ENCODE measurements at regions not wholly inside any gene's neighbourhood (a gene's known extent, or its start where the extent isn't known, plus 50 kb on each side); places are given as distances from the start of the nearest gene placed in this dataset.

- TF ChIP-seq, protein P1, sequence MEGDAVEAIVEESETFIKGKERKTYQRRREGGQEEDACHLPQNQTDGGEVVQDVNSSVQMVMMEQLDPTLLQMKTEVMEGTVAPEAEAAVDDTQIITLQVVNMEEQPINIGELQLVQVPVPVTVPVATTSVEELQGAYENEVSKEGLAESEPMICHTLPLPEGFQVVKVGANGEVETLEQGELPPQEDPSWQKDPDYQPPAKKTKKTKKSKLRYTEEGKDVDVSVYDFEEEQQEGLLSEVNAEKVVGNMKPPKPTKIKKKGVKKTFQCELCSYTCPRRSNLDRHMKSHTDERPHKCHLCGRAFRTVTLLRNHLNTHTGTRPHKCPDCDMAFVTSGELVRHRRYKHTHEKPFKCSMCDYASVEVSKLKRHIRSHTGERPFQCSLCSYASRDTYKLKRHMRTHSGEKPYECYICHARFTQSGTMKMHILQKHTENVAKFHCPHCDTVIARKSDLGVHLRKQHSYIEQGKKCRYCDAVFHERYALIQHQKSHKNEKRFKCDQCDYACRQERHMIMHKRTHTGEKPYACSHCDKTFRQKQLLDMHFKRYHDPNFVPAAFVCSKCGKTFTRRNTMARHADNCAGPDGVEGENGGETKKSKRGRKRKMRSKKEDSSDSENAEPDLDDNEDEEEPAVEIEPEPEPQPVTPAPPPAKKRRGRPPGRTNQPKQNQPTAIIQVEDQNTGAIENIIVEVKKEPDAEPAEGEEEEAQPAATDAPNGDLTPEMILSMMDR (conservative IDR thresholded peaks at IDR 0.05; ENCODE audit: low read length): no peak
- TF ChIP-seq EZH2phosphoT487 (IDR thresholded peaks at IDR 0.05; ENCODE audit: borderline replicate concordance): no peak
- Histone ChIP-seq H3K9me3 (ENCODE audit: insufficient read depth, low read depth, low read length) (no peaks in the 10 kb centered on the region), H3K4me1 (ENCODE audit: insufficient read depth, low read length, poor library complexity, severe bottlenecking) (no peaks in the 10 kb centered on the region), H3K9ac (ENCODE audit: low read depth, low read length, poor library complexity, severe bottlenecking) (no peak overlapping the region), H3K36me3 (ENCODE audit: insufficient read depth, low read length) (no peaks in the 10 kb centered on the region), H2AFZ (ENCODE audit: low read length) (no peak overlapping the region), H3K27me3 (ENCODE audit: insufficient read depth, low read length, poor library complexity, severe bottlenecking) (no peaks in the 10 kb centered on the region), H3K4me2 (ENCODE audit: low read depth, low read length, poor library complexity, severe bottlenecking) (no peak overlapping the region), H3F3A (ENCODE audit: low read depth) (no peaks in the 10 kb centered on the region), H3K9me2 (replicated peaks; ENCODE audit: low read depth, low read length) (no peaks in the 10 kb centered on the region), H4K20me1 (ENCODE audit: insufficient read depth, low read length, poor library complexity, severe bottlenecking) (no peaks in the 10 kb centered on the region), H3K4me3 (ENCODE audit: low read length, poor library complexity, severe bottlenecking) (no peak overlapping the region), H3K79me2 (ENCODE audit: insufficient read depth, low read length) (no peaks in the 10 kb centered on the region)
Measured at GRCh38 chr16:14368399-14368798, 261.7 kb downstream of the PARN start.

GRCh38 chr16:14366974-14367707 is 262.9 kb downstream of the PARN start:
- TF ChIP-seq EZH2phosphoT487 (IDR thresholded peaks at IDR 0.05; ENCODE audit: borderline replicate concordance): no peak
- TF ChIP-seq, protein P1 (conservative IDR thresholded peaks at IDR 0.05; ENCODE audit: low read length): no peak
- Histone ChIP-seq H3F3A (ENCODE audit: low read depth) (no peaks in the 10 kb centered on the region), H3K4me2 (ENCODE audit: low read depth, low read length, poor library complexity, severe bottlenecking) (no peak overlapping the region), H3K9me3 (ENCODE audit: insufficient read depth, low read depth, low read length) (no peaks in the 10 kb centered on the region), H3K9ac (ENCODE audit: low read depth, low read length, poor library complexity, severe bottlenecking) (no peak overlapping the region), H3K4me1 (ENCODE audit: insufficient read depth, low read length, poor library complexity, severe bottlenecking) (no peaks in the 10 kb centered on the region), H3K27me3 (ENCODE audit: insufficient read depth, low read length, poor library complexity, severe bottlenecking) (no peaks in the 10 kb centered on the region), H3K9me2 (replicated peaks; ENCODE audit: low read depth, low read length) (no peaks in the 10 kb centered on the region), H2AFZ (ENCODE audit: low read length) (no peak overlapping the region), H4K20me1 (ENCODE audit: insufficient read depth, low read length, poor library complexity, severe bottlenecking) (no peaks in the 10 kb centered on the region), H3K79me2 (ENCODE audit: insufficient read depth, low read length) (no peaks in the 10 kb centered on the region), H3K4me3 (ENCODE audit: low read length, poor library complexity, severe bottlenecking) (no peak overlapping the region), H3K36me3 (ENCODE audit: insufficient read depth, low read length) (no peaks in the 10 kb centered on the region)

DNA sequence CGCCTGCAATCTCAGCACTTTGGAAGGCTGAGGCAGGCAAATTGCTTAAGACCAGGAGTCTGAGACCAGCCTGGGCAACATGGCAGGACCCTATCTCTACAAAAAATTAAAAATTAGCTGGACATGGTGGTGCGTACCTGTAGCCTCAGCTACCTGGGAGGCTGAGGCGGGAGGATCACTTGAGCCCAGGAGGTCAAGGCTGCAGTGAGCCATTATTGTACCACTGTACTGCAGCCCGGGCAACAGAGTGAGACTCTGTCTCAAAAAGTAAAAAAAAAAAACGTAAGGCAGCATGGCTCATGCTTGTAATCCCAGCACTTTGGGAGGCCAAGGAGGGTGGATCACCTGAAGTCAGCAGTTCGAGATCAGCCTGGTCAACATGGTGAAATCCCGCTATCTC is 263.6 kb downstream of the PARN start:
- Histone ChIP-seq H3K79me2 (ENCODE audit: insufficient read depth, low read length) (no peaks in the 10 kb centered on the region), H3K9ac (ENCODE audit: low read depth, low read length, poor library complexity, severe bottlenecking) (no peak overlapping the region), H3K4me3 (ENCODE audit: low read length, poor library complexity, severe bottlenecking) (no peak overlapping the region), H4K20me1 (ENCODE audit: insufficient read depth, low read length, poor library complexity, severe bottlenecking) (no peaks in the 10 kb centered on the region), H2AFZ (ENCODE audit: low read length) (no peak overlapping the region), H3F3A (ENCODE audit: low read depth) (no peaks in the 10 kb centered on the region), H3K4me2 (ENCODE audit: low read depth, low read length, poor library complexity, severe bottlenecking) (no peak overlapping the region), H3K36me3 (ENCODE audit: insufficient read depth, low read length) (no peaks in the 10 kb centered on the region), H3K9me3 (ENCODE audit: insufficient read depth, low read depth, low read length) (no peaks in the 10 kb centered on the region), H3K4me1 (ENCODE audit: insufficient read depth, low read length, poor library complexity, severe bottlenecking) (no peaks in the 10 kb centered on the region), H3K27me3 (ENCODE audit: insufficient read depth, low read length, poor library complexity, severe bottlenecking) (no peaks in the 10 kb centered on the region), H3K9me2 (replicated peaks; ENCODE audit: low read depth, low read length) (no peaks in the 10 kb centered on the region)
- TF ChIP-seq, protein P1 (conservative IDR thresholded peaks at IDR 0.05; ENCODE audit: low read length): no peak
- no peak for TF ChIP-seq EZH2phosphoT487 (IDR thresholded peaks at IDR 0.05; ENCODE audit: borderline replicate concordance)

All from Loucy (cell line).